PC-3 (cell line): ENCODE measurements at regions not wholly inside any gene's neighbourhood (a gene's known extent, or its start where the extent isn't known, plus 50 kb on each side); places are given as distances from the start of the nearest gene placed in this dataset.

Experiments
- ATAC-seq: fragments of 200-7000 bp; cut with Tn5 transposase; 2 replicates; pipeline ENCODE4 v1.9.1; 2020; ENCODE audit warnings: mild to moderate bottlenecking, moderate library complexity
- BruUV-seq: library from RNA; stranded (reverse); fragments of 400-500 nt; replicated peaks from 2 replicates; lab custom pipeline; 2021; lab: Mats Ljungman, UMichigan
- CTCF ChIA-PET: fragments of 300-600 bp; sonication (Branson Sonifier 250); formaldehyde crosslinking; loops from one replicate; lab custom pipeline; 2022; ENCODE audit warnings: antibody characterized with exemption; lab: Charles Lee
- POLR2A ChIA-PET: fragments of 300-600 bp; sonication (Branson Sonifier 250); formaldehyde crosslinking; loops from one replicate; lab custom pipeline; 2022; ENCODE audit warnings: antibody characterized with exemption; ENCODE audit not compliant: unreplicated experiment; lab: Charles Lee
- DNase-seq: peaks from one replicate; pipeline ENCODE4 v3.0.0-alpha.2; 2015
- H2AFZ ChIP-seq: fragments of 300-600 bp; sonication (generic); 2 replicates; pipeline ENCODE4 v1.6.0; 2016; ENCODE audit warnings: antibody characterized with exemption, low read length
- H3F3A ChIP-seq: fragments of 300-600 bp; sonication (generic); one replicate; pipeline ENCODE4 v1.6.0; 2017; ENCODE audit warnings: antibody characterized with exemption, low read length, control low read depth, mild to moderate bottlenecking; ENCODE audit not compliant: unreplicated experiment
- H3K27ac ChIP-seq: fragments of 300-600 bp; sonication (generic); 2 replicates; pipeline ENCODE4 v1.5.1; 2016; ENCODE audit warnings: mild to moderate bottlenecking, low read length
- H3K27me3 ChIP-seq: fragments of 300-600 bp; sonication (generic); 2 replicates; pipeline ENCODE4 v1.6.1; 2016; ENCODE audit warnings: low read length, mixed read lengths
- H3K36me3 ChIP-seq: fragments of 300-600 bp; sonication (generic); 2 replicates; pipeline ENCODE4 v1.6.1; 2016; ENCODE audit warnings: low read depth, mixed run types, low read length, mixed read lengths
- H3K4me1 ChIP-seq: fragments of 300-600 bp; sonication (generic); 2 replicates; pipeline ENCODE4 v1.5.1; 2016; ENCODE audit warnings: low read length; ENCODE audit not compliant: insufficient read depth
- H3K4me2 ChIP-seq: fragments of 300-600 bp; sonication (generic); 2 replicates; pipeline ENCODE4 v1.6.0; 2016; ENCODE audit warnings: low read length
- H3K4me3 ChIP-seq: fragments of 300-600 bp; sonication (generic); 2 replicates; pipeline ENCODE4 v1.5.1; 2016; ENCODE audit warnings: mild to moderate bottlenecking, low read length, mixed read lengths
- H3K79me2 ChIP-seq: fragments of 300-600 bp; sonication (generic); 2 replicates; pipeline ENCODE4 v1.6.1; 2017; ENCODE audit warnings: low read length, mixed read lengths
- H3K9ac ChIP-seq: fragments of 300-600 bp; sonication (generic); 2 replicates; pipeline ENCODE4 v1.6.0; 2016; ENCODE audit warnings: mild to moderate bottlenecking, low read length
- H3K9me2 ChIP-seq: fragments of 300-600 bp; sonication (generic); replicated peaks from 2 replicates; pipeline ENCODE4 v1.6.1; 2016; ENCODE audit warnings: mixed run types, low read length, mixed read lengths
- H3K9me3 ChIP-seq: fragments of 300-600 bp; sonication (generic); 2 replicates; pipeline ENCODE4 v1.6.1; 2016; ENCODE audit warnings: low read length, mixed read lengths
- H4K20me1 ChIP-seq: fragments of 300-600 bp; sonication (generic); 2 replicates; pipeline ENCODE4 v1.6.1; 2016; ENCODE audit warnings: low read length, mixed read lengths
- EZH2 ChIP-seq: fragments of 300-600 bp; sonication (generic); IDR thresholded peaks from one replicate; pipeline ENCODE4 v1.6.1; 2017; ENCODE audit warnings: antibody characterized with exemption, mild to moderate bottlenecking, low read length; ENCODE audit not compliant: unreplicated experiment
- EZH2phosphoT487 ChIP-seq: fragments of 300-600 bp; sonication (generic); IDR thresholded peaks from 2 replicates; pipeline ENCODE4 v1.6.1; 2018; ENCODE audit warnings: mild to moderate bottlenecking, antibody characterized with exemption, low read length, borderline replicate concordance
- intact Hi-C: fragments of 100-400 bp; cut with micrococcal nuclease; formaldehyde crosslinking; loops from 2 replicates; pipeline ENCODE4 v1.9.0; 2023
- TF ChIP-seq, protein P1 (sequence below): fragments of 300-600 bp; sonication (generic); conservative IDR thresholded peaks from 2 replicates; pipeline ENCODE4 v1.5.1; 2017; ENCODE audit warnings: antibody characterized with exemption, low read depth, mild to moderate bottlenecking, low read length

DNA sequence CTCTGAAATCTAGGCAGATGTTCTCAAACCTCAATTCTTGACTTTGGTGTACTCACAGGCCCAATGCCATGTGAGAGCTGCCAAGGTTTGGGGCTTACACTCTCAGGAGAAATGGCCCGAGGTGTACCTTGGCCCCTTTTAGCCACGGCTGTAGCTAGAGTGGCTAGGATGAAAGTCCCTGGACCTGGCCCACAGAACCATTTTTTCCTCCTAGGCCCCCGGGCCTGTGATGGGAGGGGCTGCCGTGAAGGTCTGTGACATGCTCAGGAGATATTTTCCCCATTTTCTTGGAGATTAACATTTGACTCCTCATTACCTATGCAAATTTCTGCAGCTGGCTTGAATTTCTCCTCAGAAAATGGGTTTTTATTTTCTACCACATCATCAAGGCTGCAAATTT, 1296.5 kb downstream of the MAT2B start:
- POLR2A ChIA-PET, result no interaction called here

DNA sequence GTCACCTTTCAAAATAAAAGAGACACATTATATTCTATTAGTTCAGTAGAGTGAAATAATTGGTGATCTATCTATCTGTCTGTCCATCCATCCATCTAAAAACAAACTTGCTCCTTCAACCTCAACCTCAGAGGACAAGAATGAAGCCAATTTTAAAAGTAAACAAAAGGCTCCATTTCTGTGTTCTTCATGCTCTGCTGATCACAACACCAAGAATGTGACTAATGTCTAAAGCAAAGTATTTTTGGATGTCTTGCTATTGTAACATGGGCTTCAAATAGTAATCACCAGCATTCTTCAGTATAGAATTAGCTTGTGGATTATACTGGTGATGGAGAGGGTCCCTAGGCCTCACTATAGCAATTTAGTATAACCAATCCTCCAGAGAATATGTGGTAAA, 1304.4 kb downstream of the MAT2B start:
- no peak overlapping the region for H3K27ac ChIP-seq
- no peak for DNase-seq
- TF ChIP-seq, protein P1, sequence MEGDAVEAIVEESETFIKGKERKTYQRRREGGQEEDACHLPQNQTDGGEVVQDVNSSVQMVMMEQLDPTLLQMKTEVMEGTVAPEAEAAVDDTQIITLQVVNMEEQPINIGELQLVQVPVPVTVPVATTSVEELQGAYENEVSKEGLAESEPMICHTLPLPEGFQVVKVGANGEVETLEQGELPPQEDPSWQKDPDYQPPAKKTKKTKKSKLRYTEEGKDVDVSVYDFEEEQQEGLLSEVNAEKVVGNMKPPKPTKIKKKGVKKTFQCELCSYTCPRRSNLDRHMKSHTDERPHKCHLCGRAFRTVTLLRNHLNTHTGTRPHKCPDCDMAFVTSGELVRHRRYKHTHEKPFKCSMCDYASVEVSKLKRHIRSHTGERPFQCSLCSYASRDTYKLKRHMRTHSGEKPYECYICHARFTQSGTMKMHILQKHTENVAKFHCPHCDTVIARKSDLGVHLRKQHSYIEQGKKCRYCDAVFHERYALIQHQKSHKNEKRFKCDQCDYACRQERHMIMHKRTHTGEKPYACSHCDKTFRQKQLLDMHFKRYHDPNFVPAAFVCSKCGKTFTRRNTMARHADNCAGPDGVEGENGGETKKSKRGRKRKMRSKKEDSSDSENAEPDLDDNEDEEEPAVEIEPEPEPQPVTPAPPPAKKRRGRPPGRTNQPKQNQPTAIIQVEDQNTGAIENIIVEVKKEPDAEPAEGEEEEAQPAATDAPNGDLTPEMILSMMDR, result no peak
- TF ChIP-seq EZH2phosphoT487 (no peak), EZH2 (no peak)

More for the DNA sequence above, 1296.5 kb downstream of the MAT2B start:
- Histone ChIP-seq H3K9me3 (no peaks in the 10 kb centered on the region), H3K4me2 (no peak overlapping the region), H3K79me2 (no peaks in the 10 kb centered on the region), H4K20me1 (no peaks in the 10 kb centered on the region), H3K4me3 (no peak overlapping the region), H3K9ac (no peak overlapping the region), H3K9me2 (no peaks in the 10 kb centered on the region), H3F3A (no peaks in the 10 kb centered on the region), H3K4me1 (no peaks in the 10 kb centered on the region), H3K27ac (no peak overlapping the region), H2AFZ (no peak overlapping the region), H3K36me3 (no peaks in the 10 kb centered on the region), H3K27me3 (no peaks in the 10 kb centered on the region)
- CTCF ChIA-PET, result no interaction called here
- ATAC-seq (no peak), DNase-seq (no peak)
- intact Hi-C loops, result no loop called here
- no peak for TF ChIP-seq EZH2phosphoT487
- TF ChIP-seq, protein P1, result no peak
- no peak for TF ChIP-seq EZH2
- no TSS peak for BruUV-seq

DNA sequence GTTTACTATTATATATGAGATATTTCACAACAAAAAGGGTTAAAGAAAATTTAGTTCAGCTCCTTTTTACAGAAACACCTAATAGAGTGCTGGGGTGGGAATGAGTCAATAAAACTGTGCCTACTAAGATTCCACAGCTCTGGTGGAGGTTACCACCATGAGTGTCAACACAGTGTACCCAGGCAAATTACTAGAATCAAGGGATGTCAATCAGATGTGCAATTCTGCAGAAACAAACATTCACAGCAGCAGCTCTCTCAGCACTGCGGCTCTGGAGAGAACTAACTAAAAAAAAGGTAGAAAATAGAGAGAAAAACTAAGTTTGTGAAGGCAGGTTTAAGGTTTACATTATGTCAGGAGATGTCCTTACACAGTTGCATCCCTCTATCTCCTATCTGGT, 1313.0 kb downstream of the MAT2B start:
- H3K4me2 ChIP-seq, result no peak overlapping the region
- no peaks in the 10 kb centered on the region; the same call in 1 of the 2 replicates for H3K9me2 ChIP-seq
- ATAC-seq (no peak), DNase-seq (no peak)
- ChIA-PET CTCF (interaction anchor here (0.6 kb wide), 1 partner anchor 11 kb away, joined by 5 read pairs; no protein-coding TSS in a partner anchor), POLR2A (no interaction called here)
- H3K36me3 ChIP-seq, result no peaks in the 10 kb centered on the region
- no peak overlapping the region for H3K27ac ChIP-seq
- no peaks in the 10 kb centered on the region for H4K20me1 ChIP-seq
- no peaks in the 10 kb centered on the region for H3K27me3 ChIP-seq
- no peaks in the 10 kb centered on the region for H3F3A ChIP-seq
- intact Hi-C loops, result no loop called here
- no peak overlapping the region for H3K9ac ChIP-seq
- no peak overlapping the region for H2AFZ ChIP-seq
- no peaks in the 10 kb centered on the region for H3K4me1 ChIP-seq
- no peak overlapping the region for H3K4me3 ChIP-seq
- BruUV-seq, result no TSS peak
- TF ChIP-seq EZH2phosphoT487, result no peak
- TF ChIP-seq EZH2, result no peak
- TF ChIP-seq, protein P1, result no peak
- no peaks in the 10 kb centered on the region for H3K79me2 ChIP-seq
- no peaks in the 10 kb centered on the region for H3K9me3 ChIP-seq

More for the DNA sequence above, 1304.4 kb downstream of the MAT2B start:
- no peaks in the 10 kb centered on the region for H3K79me2 ChIP-seq
- H3K4me1 ChIP-seq, result no peaks in the 10 kb centered on the region
- no peak overlapping the region for H2AFZ ChIP-seq
- intact Hi-C loops, result no loop called here
- H3K4me3 ChIP-seq, result no peak overlapping the region
- ChIA-PET CTCF (no interaction called here), POLR2A (no interaction called here)
- H3K9me3 ChIP-seq, result peaks cover 5% of the 10 kb centered on the region
- no peak overlapping the region for H3K4me2 ChIP-seq
- no peak overlapping the region for H3K9ac ChIP-seq
- no peaks in the 10 kb centered on the region for H3K36me3 ChIP-seq
- no peaks in the 10 kb centered on the region for H3K27me3 ChIP-seq
- no peaks in the 10 kb centered on the region for H3K9me2 ChIP-seq
- H3F3A ChIP-seq, result no peaks in the 10 kb centered on the region
- no TSS peak for BruUV-seq
- ATAC-seq, result no peak
- H4K20me1 ChIP-seq, result no peaks in the 10 kb centered on the region
